ENCODE measurements at regions not wholly inside any gene's neighbourhood (a gene's known extent, or its start where the extent isn't known, plus 50 kb on each side); places are given as distances from the start of the nearest gene placed in this dataset.

GRCh38 chr15:58271410-58271809 lies 133.2 kb downstream of the AQP9 start:
- Histone ChIP-seq H3K27me3 (ENCODE audit: control insufficient read depth in 1 of 2, insufficient read depth in 2 of 2, low read length in 2 of 2) (no peaks in the 10 kb centered on the region; a peak in 1 of 5 replicates), H3K36me3 (replicated peaks in 1 of 2; ENCODE audit: control insufficient read depth in 1 of 2, insufficient read depth in 2 of 2, low read length in 2 of 2) (no peaks in the 10 kb centered on the region), H3K27ac (ENCODE audit: extremely low read length, insufficient read depth, low read length) (no peak overlapping the region), H3K9ac (ENCODE audit: insufficient read depth, low read depth, low read length) (no peak overlapping the region), H3K4me2 (ENCODE audit: low read depth, low read length) (no peak overlapping the region), H3K9me3 (ENCODE audit: low read length) (peaks cover 10% of the 10 kb centered on the region; the same call in 1 of the 2 replicates), H3K79me2 (ENCODE audit: insufficient read depth, low read length) (no peaks in the 10 kb centered on the region), H2AFZ (ENCODE audit: low read length) (no peak overlapping the region), H4K20me1 (ENCODE audit: insufficient read depth, low read length) (no peaks in the 10 kb centered on the region), H3K4me1 (ENCODE audit: insufficient read depth, low read length) (peaks cover 5% of the 10 kb centered on the region; the same call in 1 of the 2 replicates), H3K4me3 (replicated peaks in 1 of 3; ENCODE audit: insufficient read depth in 1 of 3, low read depth in 2 of 3, low read length in 3 of 3) (no peak overlapping the region)
- ChIA-PET POLR2A (no interaction called here), CTCF (ENCODE audit: low intra/inter-chr PET ratio, low total read pairs) (no interaction called here)
- no peak for FAIRE-seq
- WGBS (ENCODE audit: low lambda C conversion rate) = 90% methylated on average over 3 of the region's 3 CpGs
- no peak for DNase-seq (ENCODE audit: low spot score)
- no TSS peak for BruUV-seq (replicated peaks)
- ATAC-seq = no peak
- intact Hi-C loops (cut with micrococcal nuclease; ENCODE audit: unreplicated experiment) (loop anchor here (5.0 to 10.0 kb wide), 3 partner anchors 103 to 206 kb away; partner anchors contain the start of gene LIPC), in situ Hi-C loops (cut with HindIII; ENCODE audit: extremely low pct_ligation_motif_present, low pct_unique_long_range_greater_than_20kb) (no loop called here)
- TF ChIP-seq ZFP1 (CRISPR knock-in tag; IDR thresholded peaks at IDR 0.05) (peak; percentile 89; the same call in 1 of the 2 replicates), ZEB1 (IDR thresholded peaks at IDR 0.05; ENCODE audit: insufficient replicate concordance, low read depth) (no peak)

GRCh38 chr15:58273104-58273503 lies 134.9 kb downstream of the AQP9 start:
- ATAC-seq (no peak), DNase-seq (ENCODE audit: low spot score) (no peak)

More at GRCh38 chr15:58273104-58273503, 134.9 kb downstream of the AQP9 start:
- FAIRE-seq = no peak
- H4K20me1 ChIP-seq (ENCODE audit: insufficient read depth, low read length) = no peaks in the 10 kb centered on the region
- no TSS peak for BruUV-seq (replicated peaks)
- no peaks in the 10 kb centered on the region; a peak in 1 of 5 replicates for H3K27me3 ChIP-seq (ENCODE audit: control insufficient read depth in 1 of 2, insufficient read depth in 2 of 2, low read length in 2 of 2)
- H3K79me2 ChIP-seq (ENCODE audit: insufficient read depth, low read length) = no peaks in the 10 kb centered on the region
- no peak overlapping the region for H3K27ac ChIP-seq (ENCODE audit: extremely low read length, insufficient read depth, low read length)
- H3K4me2 ChIP-seq (ENCODE audit: low read depth, low read length) = no peak overlapping the region
- no peak overlapping the region for H3K9ac ChIP-seq (ENCODE audit: insufficient read depth, low read depth, low read length)
- CTCF ChIA-PET (ENCODE audit: low intra/inter-chr PET ratio, low total read pairs) = no interaction called here
- in situ Hi-C loops (cut with HindIII; ENCODE audit: extremely low pct_ligation_motif_present, low pct_unique_long_range_greater_than_20kb) (no loop called here), intact Hi-C loops (cut with micrococcal nuclease; ENCODE audit: unreplicated experiment) (loop anchor here (5.0 to 10.0 kb wide), 3 partner anchors 102 to 204 kb away; partner anchors contain the start of gene LIPC)
- H3K36me3 ChIP-seq (replicated peaks in 1 of 2; ENCODE audit: control insufficient read depth in 1 of 2, insufficient read depth in 2 of 2, low read length in 2 of 2) = no peaks in the 10 kb centered on the region
- H3K4me1 ChIP-seq (ENCODE audit: insufficient read depth, low read length) = peaks cover 5% of the 10 kb centered on the region; the same call in 1 of the 2 replicates
- H3K4me3 ChIP-seq (replicated peaks in 1 of 3; ENCODE audit: insufficient read depth in 1 of 3, low read depth in 2 of 3, low read length in 3 of 3) = no peak overlapping the region
- POLR2A ChIA-PET = interaction anchor here (0.5 kb wide), 1 partner anchor 1281 kb away, joined by 3 read pairs; no protein-coding TSS in a partner anchor
- 77% methylated on average over 7 of the region's 7 CpGs for WGBS (ENCODE audit: low lambda C conversion rate)
- peaks cover 10% of the 10 kb centered on the region; the same call in 1 of the 2 replicates for H3K9me3 ChIP-seq (ENCODE audit: low read length)
- H2AFZ ChIP-seq (ENCODE audit: low read length) = no peak overlapping the region
- TF ChIP-seq ZNF589 (CRISPR knock-in tag; conservative IDR thresholded peaks at IDR 0.05) (no peak), LRRFIP1 (CRISPR knock-in tag; conservative IDR thresholded peaks at IDR 0.05) (no peak), ZNF20 (CRISPR knock-in tag; IDR thresholded peaks at IDR 0.05) (no peak), AHDC1 (CRISPR knock-in tag; IDR thresholded peaks at IDR 0.05; ENCODE audit: borderline replicate concordance) (no peak), ZNF816 (CRISPR knock-in tag; IDR thresholded peaks at IDR 0.05; ENCODE audit: borderline replicate concordance) (no peak), GLI4 (CRISPR knock-in tag; IDR thresholded peaks at IDR 0.05; ENCODE audit: borderline replicate concordance) (no peak), LBX2 (CRISPR knock-in tag; IDR thresholded peaks at IDR 0.05; ENCODE audit: borderline replicate concordance) (no peak)
